ENCODE measurements at regions not wholly inside any gene's neighbourhood (a gene's known extent, or its start where the extent isn't known, plus 50 kb on each side); places are given as distances from the start of the nearest gene placed in this dataset.
"Not testable (repeated sequence)": the region's sequence is repeated elsewhere in the genome, so short reads cannot be mapped to it uniquely, and the experiment has no call there.

DNA sequence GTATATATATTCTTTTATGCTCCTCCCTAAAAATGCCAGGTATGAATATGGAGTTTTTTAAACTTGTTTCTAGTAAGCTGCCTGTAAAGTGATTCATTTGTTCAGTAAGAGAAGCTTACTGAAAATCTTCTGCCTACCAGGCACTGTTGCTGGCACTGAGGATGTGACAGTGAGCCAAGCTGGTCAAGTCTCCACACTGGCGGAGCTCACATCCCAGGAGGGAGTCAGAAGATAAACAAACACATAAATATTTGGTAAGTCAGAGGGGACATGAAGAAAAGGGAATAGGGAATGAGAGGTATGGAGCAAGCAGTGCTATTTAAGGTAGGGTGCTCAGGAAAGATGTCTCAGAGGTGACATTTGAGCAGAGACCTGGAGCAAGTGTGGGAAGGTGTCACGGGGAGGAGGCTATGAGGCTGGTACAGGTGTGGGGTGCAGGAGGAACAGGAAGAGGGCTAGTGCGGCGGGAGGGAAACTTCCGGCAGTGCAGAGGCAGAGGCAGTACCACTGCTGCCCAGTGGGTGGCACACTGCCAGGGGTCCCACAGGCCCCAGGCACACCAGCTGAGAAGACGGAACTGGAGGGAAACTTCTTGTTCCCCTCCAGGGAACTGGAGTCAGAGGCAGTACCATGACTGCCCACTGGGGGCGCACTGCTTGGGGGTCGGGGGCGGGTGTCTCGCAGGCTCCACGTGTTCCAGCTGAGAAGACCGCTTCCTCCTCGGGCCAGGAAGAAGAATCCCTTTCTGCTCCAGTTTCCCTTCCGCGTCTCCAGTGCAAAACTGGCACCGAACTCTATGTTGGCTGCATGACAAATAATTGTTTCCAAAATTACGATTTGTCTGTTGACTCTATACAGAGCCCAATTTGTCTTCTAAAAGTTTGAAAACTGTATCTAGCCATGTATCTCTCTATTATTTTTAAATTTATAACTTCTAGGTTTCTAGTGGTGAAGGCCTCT, 161.0 kb downstream of the TEX36 start:
- TF ChIP-seq, protein P1, sequence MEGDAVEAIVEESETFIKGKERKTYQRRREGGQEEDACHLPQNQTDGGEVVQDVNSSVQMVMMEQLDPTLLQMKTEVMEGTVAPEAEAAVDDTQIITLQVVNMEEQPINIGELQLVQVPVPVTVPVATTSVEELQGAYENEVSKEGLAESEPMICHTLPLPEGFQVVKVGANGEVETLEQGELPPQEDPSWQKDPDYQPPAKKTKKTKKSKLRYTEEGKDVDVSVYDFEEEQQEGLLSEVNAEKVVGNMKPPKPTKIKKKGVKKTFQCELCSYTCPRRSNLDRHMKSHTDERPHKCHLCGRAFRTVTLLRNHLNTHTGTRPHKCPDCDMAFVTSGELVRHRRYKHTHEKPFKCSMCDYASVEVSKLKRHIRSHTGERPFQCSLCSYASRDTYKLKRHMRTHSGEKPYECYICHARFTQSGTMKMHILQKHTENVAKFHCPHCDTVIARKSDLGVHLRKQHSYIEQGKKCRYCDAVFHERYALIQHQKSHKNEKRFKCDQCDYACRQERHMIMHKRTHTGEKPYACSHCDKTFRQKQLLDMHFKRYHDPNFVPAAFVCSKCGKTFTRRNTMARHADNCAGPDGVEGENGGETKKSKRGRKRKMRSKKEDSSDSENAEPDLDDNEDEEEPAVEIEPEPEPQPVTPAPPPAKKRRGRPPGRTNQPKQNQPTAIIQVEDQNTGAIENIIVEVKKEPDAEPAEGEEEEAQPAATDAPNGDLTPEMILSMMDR (IDR thresholded peaks at IDR 0.05) = peak; percentile 74
- TF ChIP-seq EZH2 (IDR thresholded peaks at IDR 0.05; ENCODE audit: borderline replicate concordance, insufficient read depth, low read depth, low read length, poor library complexity, severe bottlenecking) = no peak
- 63% methylated on average over 13 of the region's 17 CpGs for WGBS (ENCODE audit: insufficient coverage)
- Histone ChIP-seq H3K27ac (ENCODE audit: low read length in 2 of 2) (no peak overlapping the region), H3K4me2 (replicated peaks; ENCODE audit: low read depth, low read length, poor library complexity, severe bottlenecking) (no peak overlapping the region), H3K27me3 (replicated peaks in 1 of 4; ENCODE audit: control extremely low read depth in 1 of 4, control insufficient read depth in 3 of 4, insufficient read depth in 4 of 4, low read length in 3 of 4) (no peaks in the 10 kb centered on the region), H3K36me3 (replicated peaks in 1 of 2; ENCODE audit: control extremely low read depth in 1 of 2, control insufficient read depth in 1 of 2, extremely low read depth in 1 of 2, insufficient read depth in 2 of 2, low read length in 1 of 2) (no peaks in the 10 kb centered on the region), H3K9me3 (ENCODE audit: control extremely low read depth in 1 of 3, control insufficient read depth in 2 of 3, insufficient read depth in 1 of 3, low read length in 2 of 3) (peaks cover 0 to 10% (median 0%) of the 10 kb centered on the region in 3 donors), H3K9ac (ENCODE audit: low read length) (no peak overlapping the region), H3K79me2 (ENCODE audit: control insufficient read depth, insufficient read depth, low read length) (no peaks in the 10 kb centered on the region), H3K4me3 (ENCODE audit: control extremely low read depth in 1 of 5, extremely low read depth in 1 of 5, insufficient read depth in 1 of 5, low read depth in 2 of 5, low read length in 4 of 5) (no peak overlapping the region), H4K20me1 (ENCODE audit: control insufficient read depth, insufficient read depth, low read length, poor library complexity, severe bottlenecking) (no peaks in the 10 kb centered on the region), H3K4me1 (ENCODE audit: control insufficient read depth in 2 of 2, insufficient read depth in 2 of 2, low read length in 2 of 2) (no peaks in the 10 kb centered on the region), H2AFZ (ENCODE audit: insufficient read depth, low read depth, low read length, poor library complexity, severe bottlenecking) (no peak overlapping the region)
- H3K4me3 Mint-ChIP-seq = no peak overlapping the region
- POLR2A ChIA-PET = no interaction called here
- peak overlapping the region; percentile 41 for H3K27ac Mint-ChIP-seq
- intact Hi-C loops (cut with micrococcal nuclease) = no loop called here
- ATAC-seq (ENCODE audit: low read depth) (peak; percentile 17), DNase-seq (peak; percentile 5)
- CTCF ChIA-PET = interaction anchor here (0.7 to 1.5 kb wide), 2 partner anchors 11 to 206 kb away, joined by 3 to 4 read pairs; no protein-coding TSS in a partner anchor
- no peaks in the 10 kb centered on the region for H3K9me3 Mint-ChIP-seq (ENCODE audit: insufficient read depth)
- H3K4me1 Mint-ChIP-seq = no peaks in the 10 kb centered on the region
- H3K27me3 Mint-ChIP-seq = peaks cover 5% of the 10 kb centered on the region

DNA sequence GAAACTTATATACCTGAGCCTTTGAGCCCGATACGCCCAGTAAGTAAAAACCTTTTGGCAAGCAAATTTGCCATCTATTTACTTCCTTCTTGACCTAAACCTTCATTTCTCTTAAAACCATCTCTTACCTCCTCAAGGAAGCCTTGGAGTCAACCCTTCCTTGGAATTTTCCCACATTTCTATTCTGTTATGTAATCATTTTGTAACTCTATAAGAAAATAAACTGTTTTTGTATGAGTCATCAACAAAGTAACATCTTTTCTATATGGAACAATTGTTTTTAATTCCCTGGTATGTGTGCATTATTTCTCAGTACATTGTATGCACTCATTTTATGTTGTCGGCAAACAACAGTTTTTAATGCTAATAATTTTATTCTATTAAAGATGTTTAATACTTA, 162.0 kb downstream of the TEX36 start:
- Histone ChIP-seq H3K9ac (ENCODE audit: low read length) (no peak overlapping the region), H4K20me1 (ENCODE audit: control insufficient read depth, insufficient read depth, low read length, poor library complexity, severe bottlenecking) (no peaks in the 10 kb centered on the region), H2AFZ (ENCODE audit: insufficient read depth, low read depth, low read length, poor library complexity, severe bottlenecking) (no peak overlapping the region), H3K36me3 (replicated peaks in 1 of 2; ENCODE audit: control extremely low read depth in 1 of 2, control insufficient read depth in 1 of 2, extremely low read depth in 1 of 2, insufficient read depth in 2 of 2, low read length in 1 of 2) (no peaks in the 10 kb centered on the region), H3K79me2 (ENCODE audit: control insufficient read depth, insufficient read depth, low read length) (no peaks in the 10 kb centered on the region), H3K27ac (ENCODE audit: low read length in 2 of 2) (no peak overlapping the region), H3K4me2 (replicated peaks; ENCODE audit: low read depth, low read length, poor library complexity, severe bottlenecking) (no peak overlapping the region), H3K4me1 (ENCODE audit: control insufficient read depth in 2 of 2, insufficient read depth in 2 of 2, low read length in 2 of 2) (no peaks in the 10 kb centered on the region), H3K9me3 (ENCODE audit: control extremely low read depth in 1 of 3, control insufficient read depth in 2 of 3, insufficient read depth in 1 of 3, low read length in 2 of 3) (peaks cover 0 to 10% (median 0%) of the 10 kb centered on the region in 3 donors), H3K4me3 (ENCODE audit: control extremely low read depth in 1 of 5, extremely low read depth in 1 of 5, insufficient read depth in 1 of 5, low read depth in 2 of 5, low read length in 4 of 5) (no peak overlapping the region), H3K27me3 (replicated peaks in 1 of 4; ENCODE audit: control extremely low read depth in 1 of 4, control insufficient read depth in 3 of 4, insufficient read depth in 4 of 4, low read length in 3 of 4) (no peaks in the 10 kb centered on the region)
- Mint-ChIP-seq H3K4me1 (no peaks in the 10 kb centered on the region), H3K27ac (no peak overlapping the region), H3K27me3 (peaks cover 5% of the 10 kb centered on the region), H3K4me3 (no peak overlapping the region), H3K9me3 (ENCODE audit: insufficient read depth) (no peaks in the 10 kb centered on the region)
- ATAC-seq (ENCODE audit: low read depth) = no peak
- 100% methylated on average over 2 of the region's 3 CpGs for WGBS (ENCODE audit: insufficient coverage)
- no peak for TF ChIP-seq EZH2 (IDR thresholded peaks at IDR 0.05; ENCODE audit: borderline replicate concordance, insufficient read depth, low read depth, low read length, poor library complexity, severe bottlenecking)
- TF ChIP-seq, protein P1 (IDR thresholded peaks at IDR 0.05) = no peak
- no peak for DNase-seq
- CTCF ChIA-PET = no interaction called here
- intact Hi-C loops (cut with micrococcal nuclease) = no loop called here
- POLR2A ChIA-PET = no interaction called here

DNA sequence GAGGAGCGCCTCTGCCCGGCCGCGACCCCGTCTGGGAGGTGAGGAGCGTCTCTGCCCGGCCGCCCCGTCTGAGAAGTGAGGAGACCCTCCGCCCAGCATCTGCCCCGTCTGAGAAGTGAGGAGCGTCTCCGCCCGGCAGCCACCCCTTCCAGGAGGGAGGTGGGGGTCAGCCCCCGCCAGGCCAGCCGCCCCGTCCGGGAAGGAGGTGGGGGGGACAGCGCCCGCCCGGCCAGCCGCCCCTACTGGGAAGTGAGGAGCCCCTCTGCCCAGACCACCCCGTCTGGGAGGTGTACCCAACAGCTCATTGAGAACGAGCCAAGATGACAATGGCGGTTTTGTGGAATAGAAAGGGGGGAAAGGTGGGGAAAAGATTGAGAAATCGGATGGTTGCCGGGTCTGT, 164.6 kb downstream of the TEX36 start:
- DNase-seq; H3K9me3 Mint-ChIP-seq (ENCODE audit: insufficient read depth); CTCF ChIA-PET; H3K9me3 ChIP-seq (ENCODE audit: control extremely low read depth in 1 of 3, control insufficient read depth in 2 of 3, insufficient read depth in 1 of 3, low read length in 2 of 3); H3K4me1 Mint-ChIP-seq; ATAC-seq (ENCODE audit: low read depth); H3K79me2 ChIP-seq (ENCODE audit: control insufficient read depth, insufficient read depth, low read length); H3K4me1 ChIP-seq (ENCODE audit: control insufficient read depth in 2 of 2, insufficient read depth in 2 of 2, low read length in 2 of 2); H2AFZ ChIP-seq (ENCODE audit: insufficient read depth, low read depth, low read length, poor library complexity, severe bottlenecking); H3K27me3 Mint-ChIP-seq; H3K9ac ChIP-seq (ENCODE audit: low read length); H3K4me2 ChIP-seq (replicated peaks; ENCODE audit: low read depth, low read length, poor library complexity, severe bottlenecking); H3K27ac Mint-ChIP-seq; H3K36me3 ChIP-seq (replicated peaks in 1 of 2; ENCODE audit: control extremely low read depth in 1 of 2, control insufficient read depth in 1 of 2, extremely low read depth in 1 of 2, insufficient read depth in 2 of 2, low read length in 1 of 2); H3K27ac ChIP-seq (ENCODE audit: low read length in 2 of 2); H4K20me1 ChIP-seq (ENCODE audit: control insufficient read depth, insufficient read depth, low read length, poor library complexity, severe bottlenecking); H3K4me3 ChIP-seq (ENCODE audit: control extremely low read depth in 1 of 5, extremely low read depth in 1 of 5, insufficient read depth in 1 of 5, low read depth in 2 of 5, low read length in 4 of 5); POLR2A ChIA-PET; H3K4me3 Mint-ChIP-seq; intact Hi-C loops (cut with micrococcal nuclease); H3K27me3 ChIP-seq (replicated peaks in 1 of 4; ENCODE audit: control extremely low read depth in 1 of 4, control insufficient read depth in 3 of 4, insufficient read depth in 4 of 4, low read length in 3 of 4): not testable (repeated sequence)
- 88% methylated on average over 15 of the region's 27 CpGs for WGBS (ENCODE audit: insufficient coverage)

All from B cell (primary cell).